DMS53 (cell line): ENCODE measurements at regions not wholly inside any gene's neighbourhood (a gene's known extent, or its start where the extent isn't known, plus 50 kb on each side); places are given as distances from the start of the nearest gene placed in this dataset.

Experiments used
- DNase-seq: peaks from one replicate; lab custom pipeline; 2025; lab: John Stamatoyannopoulos, UW

- no peak for DNase-seq
These were observed 241.7 kb upstream of the MAN1A1 start for GRCh38 chr6:119591235-119591634.

DNA sequence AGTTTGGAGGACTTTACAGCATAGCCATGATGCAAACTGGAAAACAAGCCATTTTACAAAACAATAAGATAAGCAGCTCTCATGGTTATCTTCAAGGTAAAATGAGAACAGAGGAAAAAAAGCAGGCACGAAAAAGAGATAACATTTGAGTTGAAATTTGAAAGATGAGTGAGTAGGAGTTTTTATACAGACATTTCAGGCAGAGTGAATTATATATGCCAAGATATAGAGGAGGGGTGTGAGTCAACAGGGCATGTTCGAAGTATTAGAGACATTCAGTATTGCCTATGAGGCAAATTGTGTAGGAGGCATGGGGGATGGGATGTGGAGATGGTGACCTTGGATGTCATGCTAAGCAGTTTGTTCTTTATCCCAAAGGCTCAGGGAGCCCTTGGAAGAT is 240.5 kb upstream of the MAN1A1 start:
- no peak for DNase-seq

DNA sequence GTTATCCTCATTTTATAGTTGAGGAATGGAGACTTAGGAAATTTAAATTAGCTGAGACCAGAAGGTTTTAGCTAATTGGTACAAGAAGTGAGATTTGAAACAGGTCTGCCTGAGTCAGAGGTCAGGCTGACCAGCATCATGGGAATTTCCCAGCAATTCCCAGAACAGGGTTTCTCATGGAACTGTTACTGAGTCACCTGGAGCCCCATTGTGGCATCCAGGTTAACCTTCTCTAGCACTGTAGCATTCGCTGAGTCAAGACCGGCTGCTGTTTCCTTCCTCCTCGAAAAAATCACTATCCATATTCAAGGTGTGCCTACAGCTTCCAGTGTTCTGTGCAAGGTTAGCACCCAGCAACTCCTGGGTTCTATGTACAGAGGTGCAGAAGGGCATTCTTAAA is 238.0 kb upstream of the MAN1A1 start:
- DNase-seq, result peak; percentile 12

GRCh38 chr6:119586250-119586882 is 236.8 kb upstream of the MAN1A1 start:
- no peak for DNase-seq

DNA sequence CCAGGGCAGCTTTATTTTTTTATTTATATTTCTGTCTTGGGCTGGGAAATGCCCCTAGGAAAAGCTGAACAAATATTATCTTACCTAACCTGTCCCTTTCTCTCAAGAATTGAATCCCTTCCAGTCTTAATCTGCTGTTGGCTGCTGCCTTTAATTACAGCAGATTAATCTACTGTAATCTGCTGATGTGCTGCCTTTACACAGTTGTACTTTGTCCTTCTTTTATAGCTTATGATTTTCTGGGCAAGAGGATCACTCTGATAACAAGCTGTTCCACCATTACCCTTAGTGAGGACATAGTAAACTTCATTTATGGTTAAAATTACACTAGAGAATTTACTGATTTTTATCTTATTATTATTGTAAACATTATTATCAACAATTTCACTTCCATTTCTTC is 234.5 kb upstream of the MAN1A1 start:
- no peak for DNase-seq

DNA sequence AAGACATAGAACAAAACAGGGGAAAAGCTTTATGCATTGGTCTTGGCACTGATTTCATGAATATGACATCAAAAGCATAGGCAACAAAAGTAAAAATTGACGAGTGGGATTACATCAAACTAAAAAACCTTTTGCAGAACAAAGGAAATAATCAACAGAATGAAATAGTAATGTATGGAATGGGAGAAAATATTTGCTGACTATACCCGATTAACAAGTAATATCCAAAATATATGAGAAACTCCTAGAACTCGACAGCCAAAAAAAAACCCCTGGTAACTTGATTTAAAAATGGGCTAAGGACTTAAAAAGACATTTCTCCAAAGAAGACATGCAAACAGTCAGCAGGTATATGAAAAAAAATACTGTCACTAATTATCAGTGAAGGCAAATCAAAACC is 231.7 kb upstream of the MAN1A1 start:
- no peak for DNase-seq

GRCh38 chr6:119575721-119576120 is 226.2 kb upstream of the MAN1A1 start:
- DNase-seq, result no peak

DNA sequence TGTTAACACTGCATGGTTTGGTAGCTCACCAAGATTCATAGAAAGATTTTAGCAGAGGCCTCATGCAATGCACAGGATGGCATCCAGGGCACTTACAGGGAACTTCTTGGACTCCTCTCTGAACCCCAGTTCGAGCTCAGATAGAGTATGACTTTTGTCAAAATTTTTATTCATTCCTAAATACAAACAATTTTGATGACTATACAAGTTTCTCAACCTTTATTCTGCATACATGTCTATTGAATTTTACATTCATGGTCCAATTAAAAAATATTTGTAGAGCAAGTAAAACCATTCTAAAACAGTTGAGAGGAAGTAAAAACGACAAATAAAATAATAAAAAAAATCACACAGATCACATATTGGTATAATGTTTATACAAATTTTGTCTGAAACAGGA is 219.0 kb upstream of the MAN1A1 start:
- no peak for DNase-seq

- no peak for DNase-seq
These were observed 217.1 kb upstream of the MAN1A1 start for GRCh38 chr6:119566546-119567260.

GRCh38 chr6:119565893-119566292 is 216.3 kb upstream of the MAN1A1 start:
- DNase-seq, result no peak

GRCh38 chr6:119562168-119562567 is 212.6 kb upstream of the MAN1A1 start:
- no peak for DNase-seq

DNA sequence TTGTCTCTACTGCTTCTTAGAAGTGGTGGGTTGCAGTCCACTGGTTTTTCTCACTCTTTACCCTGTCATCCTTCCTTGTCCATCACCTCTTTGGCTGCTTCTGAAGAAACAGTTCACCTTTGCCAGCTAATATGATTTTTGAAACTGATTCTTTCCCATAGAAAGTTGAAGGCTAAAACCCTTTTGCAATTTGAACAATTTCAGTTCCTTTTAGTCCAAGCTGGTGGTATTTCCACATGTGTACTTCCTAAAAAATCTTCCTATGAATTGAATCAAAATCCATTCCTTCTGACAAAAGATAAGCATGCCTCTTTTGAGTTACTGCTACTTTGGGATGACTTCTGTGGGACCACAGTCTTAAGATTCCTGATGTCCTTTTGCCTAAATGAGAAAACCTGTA is 210.0 kb upstream of the MAN1A1 start:
- DNase-seq, result no peak

GRCh38 chr6:119557239-119557638 is 207.7 kb upstream of the MAN1A1 start:
- no peak for DNase-seq

GRCh38 chr6:119552021-119552420 is 202.5 kb upstream of the MAN1A1 start:
- no peak for DNase-seq

- no peak for DNase-seq
These were observed 197.5 kb upstream of the MAN1A1 start for GRCh38 chr6:119547024-119547423.

DNA sequence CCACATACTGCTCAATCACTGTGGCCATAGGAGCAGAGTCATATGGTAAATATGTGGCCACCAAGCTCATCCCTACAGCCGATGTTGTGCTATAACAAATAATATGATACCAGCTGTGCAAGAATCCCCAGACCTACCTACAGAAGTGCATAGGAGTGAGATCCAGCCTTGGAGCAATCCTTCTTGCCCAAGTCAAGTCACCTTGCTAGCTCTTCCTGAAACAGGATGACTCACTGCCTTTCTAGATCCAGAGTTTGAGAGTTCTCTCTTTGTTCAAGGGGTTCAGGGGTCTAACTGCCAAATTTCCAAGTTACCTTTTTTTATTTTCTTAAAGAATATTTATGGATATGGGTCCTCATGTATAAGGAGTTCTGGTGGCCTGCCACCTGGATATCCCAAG is 195.7 kb upstream of the MAN1A1 start:
- DNase-seq, result no peak

DNA sequence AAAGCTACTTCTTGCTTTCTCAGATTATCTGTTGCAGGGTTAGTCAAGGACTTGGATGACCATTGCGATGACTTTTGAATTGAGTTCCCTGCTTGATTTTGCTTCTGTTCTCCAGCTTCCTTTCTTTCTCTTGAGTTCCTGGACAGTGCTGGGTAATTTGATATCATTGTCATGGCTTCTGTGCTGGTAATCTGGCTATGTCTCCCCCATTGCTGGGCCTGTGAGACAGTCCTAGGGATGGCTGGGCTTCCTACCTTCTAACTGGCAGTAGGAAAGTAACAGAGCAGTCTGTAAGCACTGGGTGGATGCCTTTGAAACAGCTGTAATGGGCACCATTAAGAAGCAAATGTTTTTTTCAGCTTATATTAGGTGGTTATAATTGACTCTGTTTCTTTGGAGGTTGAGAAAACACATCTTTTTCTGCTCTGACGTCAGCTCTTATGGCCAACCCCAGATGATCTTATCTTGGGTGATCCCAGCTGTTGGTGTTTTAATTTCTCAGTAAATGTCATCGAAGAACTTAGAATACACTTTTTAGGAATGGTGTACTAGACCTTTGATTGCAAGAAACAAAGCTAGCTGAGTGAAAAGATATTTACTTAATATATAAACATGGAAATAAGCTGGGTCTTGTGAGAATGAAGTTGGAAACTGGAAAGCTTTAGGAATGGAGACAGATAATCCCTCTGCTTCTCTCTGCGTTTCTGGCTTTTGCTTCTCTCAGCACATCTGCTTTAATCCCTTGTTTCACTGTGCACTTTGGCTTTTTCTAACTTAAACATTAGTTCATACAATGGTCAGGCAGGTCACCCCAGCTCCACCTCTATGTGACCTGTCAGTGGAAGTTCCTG is 195.0 kb upstream of the MAN1A1 start:
- DNase-seq, result no peak

GRCh38 chr6:119543332-119543731 is 193.8 kb upstream of the MAN1A1 start:
- no peak for DNase-seq

GRCh38 chr6:119542037-119542436 is 192.5 kb upstream of the MAN1A1 start:
- no peak for DNase-seq

GRCh38 chr6:119541132-119541905 is 191.8 kb upstream of the MAN1A1 start:
- no peak for DNase-seq

DNA sequence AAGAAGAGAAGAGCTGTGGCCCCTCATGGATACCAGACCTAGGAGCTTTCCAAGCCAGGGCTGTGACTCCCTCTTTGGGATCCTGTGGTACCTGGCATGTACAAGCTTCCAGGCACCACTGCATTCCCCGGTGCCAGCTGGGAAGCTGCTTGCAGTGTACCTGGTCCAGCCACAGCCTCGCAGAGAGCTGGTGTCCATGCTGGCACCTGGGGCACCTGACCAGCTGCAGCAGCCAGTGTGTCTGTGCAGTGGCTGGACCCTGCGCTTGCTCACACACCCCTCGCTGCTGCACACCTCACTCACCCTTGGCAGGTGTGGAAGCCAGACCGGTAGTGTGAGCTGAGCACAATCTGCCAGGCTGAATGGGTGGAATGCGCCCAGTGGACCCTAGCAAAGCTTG is 190.9 kb upstream of the MAN1A1 start:
- no peak for DNase-seq

DNA sequence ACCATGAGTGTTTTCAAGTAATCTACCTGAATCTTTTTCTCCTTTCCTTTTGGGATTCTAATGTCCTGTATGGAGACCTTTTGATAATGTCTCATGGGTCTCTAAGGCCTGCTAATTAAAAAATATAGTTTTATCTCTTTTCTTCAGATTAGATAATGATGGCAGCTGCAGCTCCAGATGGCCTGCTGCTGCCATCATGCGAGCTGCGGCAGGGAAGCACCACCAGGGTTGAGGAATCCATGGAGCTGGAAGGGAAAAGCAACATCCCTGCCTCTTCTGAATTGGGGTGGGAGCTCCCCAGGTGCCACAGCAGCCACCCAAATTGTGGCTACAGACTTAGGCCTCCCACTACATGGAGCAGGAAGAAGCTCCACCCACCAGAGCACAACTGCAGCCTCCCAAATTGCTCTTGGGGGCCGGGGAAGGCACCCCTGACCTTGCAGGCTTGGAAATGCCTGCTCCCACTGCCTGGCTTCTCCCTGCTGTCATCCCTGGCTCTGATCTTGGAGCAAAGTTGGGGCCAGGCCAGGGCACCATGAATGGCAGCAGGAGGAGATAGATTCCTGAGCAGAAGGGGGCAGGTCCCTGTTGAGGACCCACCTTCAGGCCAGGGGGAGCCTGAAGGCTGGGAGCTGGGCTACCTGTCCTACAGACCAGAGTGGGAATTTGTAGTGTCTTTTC is 189.6 kb upstream of the MAN1A1 start:
- DNase-seq, result no peak
